ENCODE measurements at regions not wholly inside any gene's neighbourhood (a gene's known extent, or its start where the extent isn't known, plus 50 kb on each side); places are given as distances from the start of the nearest gene placed in this dataset.

GRCh38 chr17:34527908-34528470 lies 51.4 kb upstream of the TMEM132E start:
- no peak for DNase-seq

GRCh38 chr17:34527136-34527907 lies 52.1 kb upstream of the TMEM132E start:
- DNase-seq: no peak

GRCh38 chr17:34525651-34526050 lies 53.7 kb upstream of the TMEM132E start:
- no peak for DNase-seq

- no peak for DNase-seq
These were observed 57.4 kb upstream of the TMEM132E start for GRCh38 chr17:34521955-34522354.

GRCh38 chr17:34519282-34519681 lies 60.1 kb upstream of the TMEM132E start:
- DNase-seq: peak; percentile 3 to 16

GRCh38 chr17:34517406-34517805 lies 62.0 kb upstream of the TMEM132E start:
- DNase-seq: no peak

- no peak for DNase-seq
These were observed 67.5 kb upstream of the TMEM132E start for GRCh38 chr17:34511931-34512330.

- no peak for DNase-seq
These were observed 68.1 kb upstream of the TMEM132E start for GRCh38 chr17:34511265-34511664.

- no peak for DNase-seq
These were observed 74.4 kb upstream of the TMEM132E start for GRCh38 chr17:34504814-34505484.

- no peak for DNase-seq
These were observed 75.7 kb upstream of the TMEM132E start for GRCh38 chr17:34503528-34504195.

GRCh38 chr17:34502426-34502825 lies 77.0 kb upstream of the TMEM132E start:
- no peak for DNase-seq

GRCh38 chr17:34499576-34499975 lies 79.8 kb upstream of the TMEM132E start:
- DNase-seq: peak; percentile 7 to 12

GRCh38 chr17:34493917-34494316 lies 85.5 kb upstream of the TMEM132E start:
- DNase-seq: no peak

- no peak for DNase-seq
These were observed 91.8 kb upstream of the TMEM132E start for GRCh38 chr17:34487626-34488025.

GRCh38 chr17:34486761-34487160 lies 92.6 kb upstream of the TMEM132E start:
- no peak for DNase-seq

- DNase-seq: no peak
These were observed 93.4 kb upstream of the TMEM132E start for GRCh38 chr17:34485999-34486398.

- DNase-seq: no peak
These were observed 95.1 kb upstream of the TMEM132E start for GRCh38 chr17:34484193-34484733.

GRCh38 chr17:34482730-34483129 lies 96.7 kb upstream of the TMEM132E start:
- no peak for DNase-seq

GRCh38 chr17:34481779-34482178 lies 97.6 kb upstream of the TMEM132E start:
- no peak for DNase-seq

GRCh38 chr17:34479371-34479770 lies 100.0 kb upstream of the TMEM132E start:
- DNase-seq: no peak

GRCh38 chr17:34478244-34478643 lies 101.1 kb upstream of the TMEM132E start:
- no peak for DNase-seq

GRCh38 chr17:34475296-34475695 lies 104.1 kb upstream of the TMEM132E start:
- DNase-seq: no peak

GRCh38 chr17:34474706-34475105 lies 104.7 kb upstream of the TMEM132E start:
- DNase-seq: no peak
